ENCODE measurements at regions not wholly inside any gene's neighbourhood (a gene's known extent, or its start where the extent isn't known, plus 50 kb on each side); places are given as distances from the start of the nearest gene placed in this dataset.
"Not testable (repeated sequence)": the region's sequence is repeated elsewhere in the genome, so short reads cannot be mapped to it uniquely, and the experiment has no call there.

GRCh38 chr3:127491909-127492308 is 98.6 kb downstream of the TPRA1 start:
- no peak overlapping the region for H3K4me3 ChIP-seq
- in situ Hi-C loops (cut with MboI; ENCODE audit: low pct_ligation_motif_present in 1 of 4, low pct_unique_long_range_greater_than_20kb in 1 of 4, low sequenced_read_pairs in 3 of 4): no loop called here
- TF ChIP-seq POLR2A (IDR thresholded peaks at IDR 0.05) (no peak), EP300 (IDR thresholded peaks at IDR 0.05; ENCODE audit: low read depth) (no peak), POLR2AphosphoS5 (IDR thresholded peaks at IDR 0.05) (no peak)
- TF ChIP-seq, protein P1, sequence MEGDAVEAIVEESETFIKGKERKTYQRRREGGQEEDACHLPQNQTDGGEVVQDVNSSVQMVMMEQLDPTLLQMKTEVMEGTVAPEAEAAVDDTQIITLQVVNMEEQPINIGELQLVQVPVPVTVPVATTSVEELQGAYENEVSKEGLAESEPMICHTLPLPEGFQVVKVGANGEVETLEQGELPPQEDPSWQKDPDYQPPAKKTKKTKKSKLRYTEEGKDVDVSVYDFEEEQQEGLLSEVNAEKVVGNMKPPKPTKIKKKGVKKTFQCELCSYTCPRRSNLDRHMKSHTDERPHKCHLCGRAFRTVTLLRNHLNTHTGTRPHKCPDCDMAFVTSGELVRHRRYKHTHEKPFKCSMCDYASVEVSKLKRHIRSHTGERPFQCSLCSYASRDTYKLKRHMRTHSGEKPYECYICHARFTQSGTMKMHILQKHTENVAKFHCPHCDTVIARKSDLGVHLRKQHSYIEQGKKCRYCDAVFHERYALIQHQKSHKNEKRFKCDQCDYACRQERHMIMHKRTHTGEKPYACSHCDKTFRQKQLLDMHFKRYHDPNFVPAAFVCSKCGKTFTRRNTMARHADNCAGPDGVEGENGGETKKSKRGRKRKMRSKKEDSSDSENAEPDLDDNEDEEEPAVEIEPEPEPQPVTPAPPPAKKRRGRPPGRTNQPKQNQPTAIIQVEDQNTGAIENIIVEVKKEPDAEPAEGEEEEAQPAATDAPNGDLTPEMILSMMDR (IDR thresholded peaks at IDR 0.05): no peak
- H3K27me3 ChIP-seq: no peaks in the 10 kb centered on the region
- intact Hi-C loops (cut with DNase I; ENCODE audit: low total_unique reads): no loop called here
- no peak overlapping the region for H3K27ac ChIP-seq
- no peaks in the 10 kb centered on the region for H3K36me3 ChIP-seq
- H3K9me3 ChIP-seq: no peaks in the 10 kb centered on the region
- no peaks in the 10 kb centered on the region for H3K4me1 ChIP-seq
- 87 to 94% methylated on average over 3 to 5 of the region's 5 CpGs for WGBS, 2 donors (ENCODE audit: low coverage in 1 of 2)
- no peak for DNase-seq

DNA sequence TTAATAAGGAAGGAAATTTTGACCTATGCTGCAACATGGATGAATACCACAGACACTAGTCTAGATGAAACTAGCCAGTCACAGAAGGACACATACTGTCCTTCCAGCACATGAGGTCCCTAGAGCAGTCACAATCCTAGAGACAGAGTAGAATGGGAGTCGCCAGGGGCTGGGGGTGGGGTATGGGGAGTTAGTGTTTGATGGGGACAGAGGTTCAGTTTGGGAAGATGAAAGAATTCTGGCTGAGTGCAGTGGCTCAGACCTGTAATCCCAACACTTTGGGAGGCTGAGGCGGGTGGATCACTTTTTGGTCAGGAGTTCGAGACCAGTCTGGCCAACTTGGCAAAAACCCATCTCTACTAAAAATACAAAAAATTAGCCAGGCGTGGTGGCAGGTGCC is 99.2 kb downstream of the TPRA1 start:
- TF ChIP-seq EP300 (IDR thresholded peaks at IDR 0.05; ENCODE audit: low read depth): no peak
- no peak for TF ChIP-seq POLR2A (IDR thresholded peaks at IDR 0.05)
- TF ChIP-seq POLR2AphosphoS5 (IDR thresholded peaks at IDR 0.05): no peak
- TF ChIP-seq, protein P1 (IDR thresholded peaks at IDR 0.05): no peak
- no peak overlapping the region for H3K4me3 ChIP-seq
- 87% methylated on average over 4 of the region's 4 CpGs; no CpG with 5 or more reads in 1 of the 2 donors for WGBS, 2 donors (ENCODE audit: low coverage in 1 of 2)
- no peaks in the 10 kb centered on the region for H3K9me3 ChIP-seq
- H3K4me1 ChIP-seq: no peaks in the 10 kb centered on the region
- H3K27me3 ChIP-seq: no peaks in the 10 kb centered on the region
- intact Hi-C loops (cut with DNase I; ENCODE audit: low total_unique reads): no loop called here
- H3K36me3 ChIP-seq: no peaks in the 10 kb centered on the region
- no peak overlapping the region for H3K27ac ChIP-seq
- no peak for DNase-seq
- in situ Hi-C loops (cut with MboI; ENCODE audit: low pct_ligation_motif_present in 1 of 4, low pct_unique_long_range_greater_than_20kb in 1 of 4, low sequenced_read_pairs in 3 of 4): no loop called here

DNA sequence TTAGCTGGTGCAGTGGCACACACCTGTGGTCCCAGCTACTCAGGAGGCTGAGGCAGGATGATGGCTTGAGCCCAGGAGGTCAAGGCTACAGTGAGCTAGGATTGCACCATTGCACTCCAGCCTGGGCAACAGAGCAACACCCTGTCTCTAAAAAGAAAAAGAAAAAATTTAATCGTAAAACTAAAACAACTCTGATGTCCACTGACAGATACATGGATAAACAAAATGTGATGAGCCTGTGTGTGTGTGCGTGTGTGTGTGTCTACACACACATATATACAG is 99.6 kb downstream of the TPRA1 start:
- H3K4me1 ChIP-seq; H3K4me3 ChIP-seq; in situ Hi-C loops (cut with MboI; ENCODE audit: low pct_ligation_motif_present in 1 of 4, low pct_unique_long_range_greater_than_20kb in 1 of 4, low sequenced_read_pairs in 3 of 4); H3K27me3 ChIP-seq; H3K36me3 ChIP-seq; intact Hi-C loops (cut with DNase I; ENCODE audit: low total_unique reads); DNase-seq; H3K27ac ChIP-seq; H3K9me3 ChIP-seq: not testable (repeated sequence)
- 56 to 61% methylated on average over 2 of the region's 2 CpGs for WGBS, 2 donors (ENCODE audit: low coverage in 1 of 2)

GRCh38 chr3:127490271-127491023 is 100.1 kb downstream of the TPRA1 start:
- H3K4me1 ChIP-seq: no peaks in the 10 kb centered on the region
- H3K4me3 ChIP-seq: no peak overlapping the region
- in situ Hi-C loops (cut with MboI; ENCODE audit: low pct_ligation_motif_present in 1 of 4, low pct_unique_long_range_greater_than_20kb in 1 of 4, low sequenced_read_pairs in 3 of 4): no loop called here
- no peaks in the 10 kb centered on the region for H3K9me3 ChIP-seq
- no peak for DNase-seq
- intact Hi-C loops (cut with DNase I; ENCODE audit: low total_unique reads): no loop called here
- WGBS, 2 donors (ENCODE audit: low coverage in 1 of 2): 61% methylated on average over 7 of the region's 7 CpGs; no CpG with 5 or more reads in 1 of the 2 donors
- no peaks in the 10 kb centered on the region for H3K27me3 ChIP-seq
- no peak for TF ChIP-seq POLR2AphosphoS5 (IDR thresholded peaks at IDR 0.05)
- TF ChIP-seq, protein P1 (IDR thresholded peaks at IDR 0.05): no peak
- TF ChIP-seq EP300 (IDR thresholded peaks at IDR 0.05; ENCODE audit: low read depth): no peak
- no peak for TF ChIP-seq POLR2A (IDR thresholded peaks at IDR 0.05)
- no peak overlapping the region for H3K27ac ChIP-seq
- no peaks in the 10 kb centered on the region for H3K36me3 ChIP-seq

DNA sequence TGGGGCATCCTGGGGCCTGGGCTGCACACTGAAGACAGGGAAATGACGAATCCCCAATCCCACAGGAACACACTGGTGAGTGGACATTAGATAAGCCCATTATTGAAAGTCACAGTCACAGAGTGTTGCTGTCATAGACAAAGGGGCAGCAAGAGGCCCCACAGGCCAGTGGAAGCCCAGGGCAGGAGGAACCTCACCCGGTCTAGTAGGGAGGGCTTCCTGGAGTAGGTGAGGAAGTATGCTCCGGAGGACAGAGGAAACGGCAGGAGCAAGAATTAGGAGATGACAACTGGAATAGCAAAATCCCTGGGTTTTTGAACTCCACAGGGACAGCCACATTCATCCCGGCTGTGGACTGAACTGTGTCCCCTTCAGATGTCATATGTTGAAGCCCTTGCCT is 101.2 kb downstream of the TPRA1 start:
- intact Hi-C loops (cut with DNase I; ENCODE audit: low total_unique reads): no loop called here

More for the DNA sequence above, 101.2 kb downstream of the TPRA1 start:
- Histone ChIP-seq H3K9me3 (no peaks in the 10 kb centered on the region), H3K4me1 (no peaks in the 10 kb centered on the region), H3K36me3 (no peaks in the 10 kb centered on the region), H3K27me3 (no peaks in the 10 kb centered on the region), H3K4me3 (no peak overlapping the region), H3K27ac (no peak overlapping the region)
- TF ChIP-seq EP300 (IDR thresholded peaks at IDR 0.05; ENCODE audit: low read depth) (no peak), POLR2A (IDR thresholded peaks at IDR 0.05) (no peak)
- TF ChIP-seq, protein P1 (IDR thresholded peaks at IDR 0.05): no peak
- DNase-seq: no peak
- WGBS, 2 donors (ENCODE audit: low coverage in 1 of 2): 80% methylated on average over 3 to 5 of the region's 5 CpGs
- in situ Hi-C loops (cut with MboI; ENCODE audit: low pct_ligation_motif_present in 1 of 4, low pct_unique_long_range_greater_than_20kb in 1 of 4, low sequenced_read_pairs in 3 of 4): no loop called here
